ENCODE measurements at regions not wholly inside any gene's neighbourhood (a gene's known extent, or its start where the extent isn't known, plus 50 kb on each side); places are given as distances from the start of the nearest gene placed in this dataset.

DNA sequence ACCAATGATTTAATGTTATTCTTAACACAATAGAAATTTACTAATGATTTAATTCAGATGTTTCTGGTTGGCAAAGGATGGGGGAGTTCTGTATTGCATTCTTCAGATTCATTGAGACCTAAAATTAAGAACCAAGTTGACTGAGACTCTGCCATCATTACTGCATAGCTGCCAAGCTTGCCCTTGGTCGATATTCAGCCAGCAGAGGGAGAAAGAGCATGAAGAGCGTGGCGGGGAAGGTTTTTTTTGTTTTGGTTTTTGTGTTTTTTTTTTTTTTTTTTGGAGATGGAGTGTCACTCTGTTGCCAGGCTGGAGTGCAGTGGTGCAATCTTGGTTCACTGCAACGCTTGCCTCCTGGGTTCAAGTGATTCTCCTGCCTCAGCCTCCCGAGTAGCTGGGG, 659.4 kb upstream of the EEF2KMT start:
- Histone ChIP-seq H3K9ac (ENCODE audit: low read length) (no peak overlapping the region), H3K27me3 (ENCODE audit: insufficient read depth, low read length) (no peaks in the 10 kb centered on the region), H2AFZ (ENCODE audit: low read depth, low read length, poor library complexity, severe bottlenecking) (no peak overlapping the region), H3K27ac (ENCODE audit: low read depth, low read length) (no peak overlapping the region), H3K36me3 (ENCODE audit: control insufficient read depth in 1 of 2, insufficient read depth in 2 of 2, low read length in 2 of 2) (no peaks in the 10 kb centered on the region), H3K4me2 (ENCODE audit: low read length) (no peak overlapping the region), H3K9me2 (ENCODE audit: insufficient read depth) (no peaks in the 10 kb centered on the region), H3K4me1 (ENCODE audit: control insufficient read depth in 1 of 2, insufficient read depth in 2 of 2, low read length in 2 of 2) (no peaks in the 10 kb centered on the region), H4K20me1 (ENCODE audit: insufficient read depth) (no peaks in the 10 kb centered on the region), H3K4me3 (replicated peaks in 1 of 2; ENCODE audit: low read depth in 1 of 2, low read length in 2 of 2) (no peak overlapping the region), H3K79me2 (ENCODE audit: insufficient read depth, low read length) (no peaks in the 10 kb centered on the region), H3K9me3 (ENCODE audit: control insufficient read depth in 1 of 2, insufficient read depth in 1 of 2, low read depth in 1 of 2, low read length in 2 of 2) (no peaks in the 10 kb centered on the region; a peak in 2 of 4 replicates)
- intact Hi-C loops (cut with micrococcal nuclease): no loop called here
- ChIA-PET CTCF (interaction anchor here (0.7 kb wide), 1 partner anchor 112 kb away, joined by 3 read pairs; no protein-coding TSS in a partner anchor), RAD21 (ENCODE audit: low non-redundant PET in 1 of 2, low total read pairs in 2 of 2, uncharacterized antibody in 2 of 2, unreplicated experiment in 2 of 2) (no interaction called here), POLR2A (no interaction called here)
- BruUV-seq (replicated peaks): no TSS peak
- DNase-seq (ENCODE audit: low read depth, low spot score): no peak
- ATAC-seq: no peak
- no peak for TF ChIP-seq SIN3A (IDR thresholded peaks at IDR 0.05; ENCODE audit: low read depth)
- no peak for TF ChIP-seq FOSL1 (IDR thresholded peaks at IDR 0.05; ENCODE audit: low read depth)
- no peak for TF ChIP-seq POLR2AphosphoS5 (IDR thresholded peaks at IDR 0.05; ENCODE audit: low read depth, low read length)
- no peak for TF ChIP-seq EGR1 (IDR thresholded peaks at IDR 0.05; ENCODE audit: low read depth)
- TF ChIP-seq ELF1 (IDR thresholded peaks at IDR 0.05; ENCODE audit: borderline replicate concordance, low read depth): no peak

DNA sequence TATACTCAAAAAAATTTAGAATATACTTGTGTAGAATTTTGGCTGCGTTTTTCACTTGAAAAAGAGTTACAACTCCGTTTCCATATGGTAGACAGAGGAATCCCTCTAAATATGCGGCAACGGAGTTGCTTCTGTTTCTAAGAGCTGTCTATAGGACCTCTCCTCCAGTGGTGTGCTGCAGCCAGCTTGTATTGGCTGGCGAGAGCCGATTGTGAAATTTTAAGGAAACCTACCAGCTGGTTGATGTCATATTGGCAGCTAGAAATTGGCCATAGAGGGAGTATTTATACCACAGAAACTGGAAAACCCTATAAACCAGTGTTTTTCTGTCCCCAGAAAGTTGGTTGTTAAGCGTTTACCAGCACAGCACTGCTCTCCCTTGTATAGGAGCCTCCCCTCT, 655.8 kb upstream of the EEF2KMT start:
- Histone ChIP-seq H3K9me3 (ENCODE audit: control insufficient read depth in 1 of 2, insufficient read depth in 1 of 2, low read depth in 1 of 2, low read length in 2 of 2) (no peaks in the 10 kb centered on the region; a peak in 1 of 4 replicates), H4K20me1 (ENCODE audit: insufficient read depth) (no peaks in the 10 kb centered on the region), H3K27ac (ENCODE audit: low read depth, low read length) (no peak overlapping the region), H3K4me3 (replicated peaks in 1 of 2; ENCODE audit: low read depth in 1 of 2, low read length in 2 of 2) (no peak overlapping the region), H3K9ac (ENCODE audit: low read length) (no peak overlapping the region), H3K4me2 (ENCODE audit: low read length) (no peak overlapping the region), H3K9me2 (ENCODE audit: insufficient read depth) (no peaks in the 10 kb centered on the region), H3K4me1 (ENCODE audit: control insufficient read depth in 1 of 2, insufficient read depth in 2 of 2, low read length in 2 of 2) (no peaks in the 10 kb centered on the region), H3K36me3 (ENCODE audit: control insufficient read depth in 1 of 2, insufficient read depth in 2 of 2, low read length in 2 of 2) (no peaks in the 10 kb centered on the region), H3K27me3 (ENCODE audit: insufficient read depth, low read length) (no peaks in the 10 kb centered on the region), H2AFZ (ENCODE audit: low read depth, low read length, poor library complexity, severe bottlenecking) (no peak overlapping the region), H3K79me2 (ENCODE audit: insufficient read depth, low read length) (no peaks in the 10 kb centered on the region)
- ChIA-PET POLR2A (no interaction called here), RAD21 (ENCODE audit: low non-redundant PET in 1 of 2, low total read pairs in 2 of 2, uncharacterized antibody in 2 of 2, unreplicated experiment in 2 of 2) (no interaction called here), CTCF (no interaction called here)
- ATAC-seq (no peak), DNase-seq (ENCODE audit: low read depth, low spot score) (no peak)
- no TSS peak for BruUV-seq (replicated peaks)
- intact Hi-C loops (cut with micrococcal nuclease): no loop called here
- TF ChIP-seq RAD21 (IDR thresholded peaks at IDR 0.05; ENCODE audit: low read depth) (no peak), ELF1 (IDR thresholded peaks at IDR 0.05; ENCODE audit: borderline replicate concordance, low read depth) (no peak), SP1 (IDR thresholded peaks at IDR 0.05; ENCODE audit: low read depth) (no peak), SIN3A (IDR thresholded peaks at IDR 0.05; ENCODE audit: low read depth) (no peak), EGR1 (IDR thresholded peaks at IDR 0.05; ENCODE audit: low read depth) (no peak), ZFX (IDR thresholded peaks at IDR 0.05) (no peak), EZH2 (IDR thresholded peaks at IDR 0.05) (no peak), POLR2AphosphoS5 (IDR thresholded peaks at IDR 0.05; ENCODE audit: low read depth, low read length) (no peak), FOSL1 (IDR thresholded peaks at IDR 0.05; ENCODE audit: low read depth) (no peak), JUND (IDR thresholded peaks at IDR 0.05) (no peak), ZNF274 (IDR thresholded peaks at IDR 0.05; ENCODE audit: low read depth, low read length) (no peak), YY1 (IDR thresholded peaks at IDR 0.05; ENCODE audit: extremely low read depth, insufficient replicate concordance, low read depth, low read length) (no peak), SRF (IDR thresholded peaks at IDR 0.05; ENCODE audit: low read depth) (no peak), POLR2A (IDR thresholded peaks at IDR 0.05; ENCODE audit: borderline replicate concordance, extremely low read depth, insufficient read depth, insufficient read length) (no peak), CBX3 (IDR thresholded peaks at IDR 0.05; ENCODE audit: low read depth) (no peak)
- TF ChIP-seq, protein P1, sequence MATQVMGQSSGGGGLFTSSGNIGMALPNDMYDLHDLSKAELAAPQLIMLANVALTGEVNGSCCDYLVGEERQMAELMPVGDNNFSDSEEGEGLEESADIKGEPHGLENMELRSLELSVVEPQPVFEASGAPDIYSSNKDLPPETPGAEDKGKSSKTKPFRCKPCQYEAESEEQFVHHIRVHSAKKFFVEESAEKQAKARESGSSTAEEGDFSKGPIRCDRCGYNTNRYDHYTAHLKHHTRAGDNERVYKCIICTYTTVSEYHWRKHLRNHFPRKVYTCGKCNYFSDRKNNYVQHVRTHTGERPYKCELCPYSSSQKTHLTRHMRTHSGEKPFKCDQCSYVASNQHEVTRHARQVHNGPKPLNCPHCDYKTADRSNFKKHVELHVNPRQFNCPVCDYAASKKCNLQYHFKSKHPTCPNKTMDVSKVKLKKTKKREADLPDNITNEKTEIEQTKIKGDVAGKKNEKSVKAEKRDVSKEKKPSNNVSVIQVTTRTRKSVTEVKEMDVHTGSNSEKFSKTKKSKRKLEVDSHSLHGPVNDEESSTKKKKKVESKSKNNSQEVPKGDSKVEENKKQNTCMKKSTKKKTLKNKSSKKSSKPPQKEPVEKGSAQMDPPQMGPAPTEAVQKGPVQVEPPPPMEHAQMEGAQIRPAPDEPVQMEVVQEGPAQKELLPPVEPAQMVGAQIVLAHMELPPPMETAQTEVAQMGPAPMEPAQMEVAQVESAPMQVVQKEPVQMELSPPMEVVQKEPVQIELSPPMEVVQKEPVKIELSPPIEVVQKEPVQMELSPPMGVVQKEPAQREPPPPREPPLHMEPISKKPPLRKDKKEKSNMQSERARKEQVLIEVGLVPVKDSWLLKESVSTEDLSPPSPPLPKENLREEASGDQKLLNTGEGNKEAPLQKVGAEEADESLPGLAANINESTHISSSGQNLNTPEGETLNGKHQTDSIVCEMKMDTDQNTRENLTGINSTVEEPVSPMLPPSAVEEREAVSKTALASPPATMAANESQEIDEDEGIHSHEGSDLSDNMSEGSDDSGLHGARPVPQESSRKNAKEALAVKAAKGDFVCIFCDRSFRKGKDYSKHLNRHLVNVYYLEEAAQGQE (IDR thresholded peaks at IDR 0.05; ENCODE audit: low read depth): no peak
- TF ChIP-seq, protein P2, sequence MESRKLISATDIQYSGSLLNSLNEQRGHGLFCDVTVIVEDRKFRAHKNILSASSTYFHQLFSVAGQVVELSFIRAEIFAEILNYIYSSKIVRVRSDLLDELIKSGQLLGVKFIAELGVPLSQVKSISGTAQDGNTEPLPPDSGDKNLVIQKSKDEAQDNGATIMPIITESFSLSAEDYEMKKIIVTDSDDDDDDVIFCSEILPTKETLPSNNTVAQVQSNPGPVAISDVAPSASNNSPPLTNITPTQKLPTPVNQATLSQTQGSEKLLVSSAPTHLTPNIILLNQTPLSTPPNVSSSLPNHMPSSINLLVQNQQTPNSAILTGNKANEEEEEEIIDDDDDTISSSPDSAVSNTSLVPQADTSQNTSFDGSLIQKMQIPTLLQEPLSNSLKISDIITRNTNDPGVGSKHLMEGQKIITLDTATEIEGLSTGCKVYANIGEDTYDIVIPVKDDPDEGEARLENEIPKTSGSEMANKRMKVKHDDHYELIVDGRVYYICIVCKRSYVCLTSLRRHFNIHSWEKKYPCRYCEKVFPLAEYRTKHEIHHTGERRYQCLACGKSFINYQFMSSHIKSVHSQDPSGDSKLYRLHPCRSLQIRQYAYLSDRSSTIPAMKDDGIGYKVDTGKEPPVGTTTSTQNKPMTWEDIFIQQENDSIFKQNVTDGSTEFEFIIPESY (IDR thresholded peaks at IDR 0.05; ENCODE audit: extremely low read depth, insufficient replicate concordance, low read length): no peak
- TF ChIP-seq, protein P3, sequence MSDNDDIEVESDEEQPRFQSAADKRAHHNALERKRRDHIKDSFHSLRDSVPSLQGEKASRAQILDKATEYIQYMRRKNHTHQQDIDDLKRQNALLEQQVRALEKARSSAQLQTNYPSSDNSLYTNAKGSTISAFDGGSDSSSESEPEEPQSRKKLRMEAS (IDR thresholded peaks at IDR 0.05): no peak
